HG03520 (cell line): ENCODE measurements at regions not wholly inside any gene's neighbourhood (a gene's known extent, or its start where the extent isn't known, plus 50 kb on each side); places are given as distances from the start of the nearest gene placed in this dataset.

Source experiments
- ATAC-seq: cut with Tn5 transposase; IDR thresholded peaks from one replicate; pipeline ENCODE4 v1.9.1; 2021; ENCODE audit warnings: mild to moderate bottlenecking, moderate library complexity; ENCODE audit not compliant: unreplicated experiment

- ATAC-seq = no peak
These were observed 208.4 kb upstream of the TCERG1L start for GRCh38 chr10:131519723-131520605.

- no peak for ATAC-seq
These were observed 220.0 kb upstream of the TCERG1L start for GRCh38 chr10:131531265-131532190.

GRCh38 chr10:131532291-131532690 lies 220.8 kb upstream of the TCERG1L start:
- no peak for ATAC-seq

GRCh38 chr10:131532745-131533341 lies 221.3 kb upstream of the TCERG1L start:
- ATAC-seq = no peak

GRCh38 chr10:131533846-131534526 lies 222.5 kb upstream of the TCERG1L start:
- ATAC-seq = no peak

- no peak for ATAC-seq
These were observed 223.3 kb upstream of the TCERG1L start for GRCh38 chr10:131534836-131535235.

GRCh38 chr10:131536676-131537075 lies 225.2 kb upstream of the TCERG1L start:
- no peak for ATAC-seq

GRCh38 chr10:131537281-131537680 lies 225.8 kb upstream of the TCERG1L start:
- no peak for ATAC-seq

GRCh38 chr10:131544495-131544894 lies 233.0 kb upstream of the TCERG1L start:
- no peak for ATAC-seq

GRCh38 chr10:131546086-131546810 lies 234.7 kb upstream of the TCERG1L start:
- no peak for ATAC-seq

GRCh38 chr10:131547129-131547799 lies 235.7 kb upstream of the TCERG1L start:
- ATAC-seq = no peak

- no peak for ATAC-seq
These were observed 236.7 kb upstream of the TCERG1L start for GRCh38 chr10:131548176-131548575.

GRCh38 chr10:131549116-131549515 lies 237.6 kb upstream of the TCERG1L start:
- no peak for ATAC-seq

- no peak for ATAC-seq
These were observed 241.6 kb upstream of the TCERG1L start for GRCh38 chr10:131553121-131553520.

- ATAC-seq = no peak
These were observed 242.1 kb upstream of the TCERG1L start for GRCh38 chr10:131553581-131553980.

GRCh38 chr10:131554821-131555220 lies 243.3 kb upstream of the TCERG1L start:
- ATAC-seq = no peak

- ATAC-seq = no peak
These were observed 243.9 kb upstream of the TCERG1L start for GRCh38 chr10:131555406-131555805.

- no peak for ATAC-seq
These were observed 244.8 kb upstream of the TCERG1L start for GRCh38 chr10:131556061-131556896.
